ENCODE measurements at regions not wholly inside any gene's neighbourhood (a gene's known extent, or its start where the extent isn't known, plus 50 kb on each side); places are given as distances from the start of the nearest gene placed in this dataset.
"Not testable (repeated sequence)": the region's sequence is repeated elsewhere in the genome, so short reads cannot be mapped to it uniquely, and the experiment has no call there.

DNA sequence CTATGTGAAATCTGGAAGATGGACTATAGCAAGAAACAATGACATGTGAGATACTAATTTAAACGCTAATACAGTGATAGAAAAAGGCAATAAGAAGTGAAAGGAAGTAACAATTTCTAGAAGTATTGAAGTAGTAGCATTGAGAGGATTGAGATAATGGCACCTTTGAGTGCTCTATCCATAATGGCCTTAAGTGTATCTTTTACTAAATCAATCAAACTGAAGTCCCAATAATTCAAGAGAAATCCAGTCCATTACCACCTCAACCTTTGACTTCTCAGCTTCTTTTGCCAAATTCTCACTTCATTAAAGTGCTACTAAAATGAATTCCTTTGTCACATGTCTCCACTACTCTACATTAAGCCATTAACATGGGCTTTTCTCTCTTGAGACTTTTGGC lies 82.6 kb upstream of the KYNU start:
- no peak for DNase-seq
- Histone ChIP-seq H3K4me3 (ENCODE audit: low read depth, low read length) (no peak overlapping the region), H3K36me3 (replicated peaks) (no peaks in the 10 kb centered on the region), H3K27ac (no peak overlapping the region), H3K27me3 (replicated peaks) (no peaks in the 10 kb centered on the region)
- TF ChIP-seq CTCF (IDR thresholded peaks at IDR 0.05; ENCODE audit: low read depth, low read length, missing control alignments): no peak
- in situ Hi-C loops (cut with HindIII; ENCODE audit: low pct_ligation_motif_present, low sequenced_read_pairs): no loop called here

DNA sequence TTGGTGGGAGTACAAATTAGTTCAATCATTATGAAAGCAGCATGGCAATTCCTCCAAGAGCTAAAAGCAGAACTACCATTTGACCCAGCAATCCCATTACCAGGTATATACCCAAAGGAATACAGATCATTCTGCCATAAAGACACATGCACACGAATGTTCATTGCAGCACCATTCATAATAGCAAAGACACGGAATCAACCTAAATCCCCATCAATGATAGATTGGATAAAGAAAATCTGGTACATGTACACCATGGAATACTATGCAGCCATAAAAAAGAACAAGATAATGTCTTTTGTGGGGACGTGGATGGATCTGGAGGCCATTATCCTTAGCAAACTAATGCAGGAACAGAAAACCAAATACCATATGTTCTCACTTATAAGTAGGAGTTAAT lies 85.1 kb upstream of the KYNU start:
- DNase-seq; H3K36me3 ChIP-seq (replicated peaks); H3K27ac ChIP-seq; H3K4me3 ChIP-seq (ENCODE audit: low read depth, low read length); H3K27me3 ChIP-seq (replicated peaks); in situ Hi-C loops (cut with HindIII; ENCODE audit: low pct_ligation_motif_present, low sequenced_read_pairs): not testable (repeated sequence)

DNA sequence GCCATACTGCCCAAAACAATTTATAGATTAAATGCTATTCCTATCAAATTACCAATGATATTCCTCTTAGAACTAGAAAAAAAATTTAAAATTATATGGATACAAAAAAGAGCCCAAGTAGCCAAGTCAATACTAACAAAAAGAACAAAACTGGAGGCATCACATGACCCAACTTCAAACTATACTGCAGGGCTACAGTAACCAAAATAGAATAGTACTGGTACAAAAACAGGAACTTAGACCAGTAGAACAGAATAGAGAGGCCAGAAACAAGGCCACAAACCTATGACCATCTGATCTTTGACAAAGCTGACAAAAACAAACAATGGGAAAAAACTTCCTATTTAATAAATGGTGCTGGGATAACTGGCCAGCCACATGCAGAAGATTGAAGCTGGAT lies 86.1 kb upstream of the KYNU start:
- H3K27me3 ChIP-seq (replicated peaks): no peaks in the 10 kb centered on the region
- H3K36me3 ChIP-seq (replicated peaks): no peaks in the 10 kb centered on the region

DNA sequence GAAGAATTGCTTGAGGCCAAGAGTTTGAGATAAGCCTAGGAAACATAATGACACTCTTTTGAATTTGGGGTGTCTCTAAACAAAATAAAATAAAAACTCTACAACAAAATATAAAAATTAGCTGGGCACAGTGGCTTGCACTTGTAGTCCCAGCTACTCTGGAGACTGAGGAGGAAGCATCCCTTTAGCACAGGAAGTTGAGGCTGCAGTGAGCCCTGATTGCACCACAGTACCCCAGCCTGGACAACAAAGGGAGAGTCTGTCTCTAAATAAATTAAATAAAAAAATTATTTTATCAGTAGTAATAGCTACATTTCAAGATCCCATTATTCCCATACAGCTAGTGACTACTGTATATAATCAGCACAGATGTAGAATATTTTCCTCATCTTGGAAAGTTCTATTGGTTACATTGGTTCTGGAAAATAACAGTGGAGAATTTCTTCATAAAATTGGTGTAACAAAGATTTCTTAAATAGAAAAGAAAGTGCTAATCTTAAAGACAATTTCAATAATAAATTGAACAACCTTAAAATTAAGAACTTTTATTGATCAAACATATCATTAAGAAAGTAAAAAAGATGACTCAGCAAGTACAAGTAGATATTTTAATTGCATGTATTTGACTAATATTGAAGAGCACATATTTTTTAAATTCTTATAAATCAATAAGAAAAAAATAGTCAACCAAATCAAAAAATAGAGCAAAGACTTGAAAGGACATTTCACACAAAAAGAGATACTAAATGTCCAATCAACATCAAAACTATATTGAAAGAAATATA lies 90.4 kb upstream of the KYNU start:
- no peak for TF ChIP-seq CTCF (IDR thresholded peaks at IDR 0.05; ENCODE audit: low read depth, low read length, missing control alignments)
- Histone ChIP-seq H3K4me3 (ENCODE audit: low read depth, low read length) (no peak overlapping the region), H3K27ac (no peak overlapping the region), H3K27me3 (replicated peaks) (no peaks in the 10 kb centered on the region), H3K36me3 (replicated peaks) (no peaks in the 10 kb centered on the region)
- in situ Hi-C loops (cut with HindIII; ENCODE audit: low pct_ligation_motif_present, low sequenced_read_pairs): no loop called here
- DNase-seq: no peak

More for the DNA sequence above, 86.1 kb upstream of the KYNU start:
- no peak overlapping the region for H3K27ac ChIP-seq
- no peak overlapping the region for H3K4me3 ChIP-seq (ENCODE audit: low read depth, low read length)
- TF ChIP-seq CTCF (IDR thresholded peaks at IDR 0.05; ENCODE audit: low read depth, low read length, missing control alignments): no peak
- no peak for DNase-seq
- in situ Hi-C loops (cut with HindIII; ENCODE audit: low pct_ligation_motif_present, low sequenced_read_pairs): no loop called here

- TF ChIP-seq CTCF (IDR thresholded peaks at IDR 0.05; ENCODE audit: low read depth, low read length, missing control alignments): no peak
- no peak overlapping the region for H3K27ac ChIP-seq
- no peaks in the 10 kb centered on the region for H3K36me3 ChIP-seq (replicated peaks)
- H3K27me3 ChIP-seq (replicated peaks): no peaks in the 10 kb centered on the region
- in situ Hi-C loops (cut with HindIII; ENCODE audit: low pct_ligation_motif_present, low sequenced_read_pairs): no loop called here
- DNase-seq: no peak
- H3K4me3 ChIP-seq (ENCODE audit: low read depth, low read length): no peak overlapping the region
These were observed 94.5 kb upstream of the KYNU start for GRCh38 chr2:142782942-142783443.

GRCh38 chr2:142781146-142781545 lies 96.3 kb upstream of the KYNU start:
- DNase-seq: no peak
- Histone ChIP-seq H3K36me3 (replicated peaks) (no peaks in the 10 kb centered on the region), H3K27me3 (replicated peaks) (no peaks in the 10 kb centered on the region), H3K4me3 (ENCODE audit: low read depth, low read length) (no peak overlapping the region), H3K27ac (no peak overlapping the region)
- no peak for TF ChIP-seq CTCF (IDR thresholded peaks at IDR 0.05; ENCODE audit: low read depth, low read length, missing control alignments)
- in situ Hi-C loops (cut with HindIII; ENCODE audit: low pct_ligation_motif_present, low sequenced_read_pairs): no loop called here
